Activated T-helper 2 cell treated with anti-CD3 and anti-CD28 coated beads, Interferon-gamma antibody, Interleukin-2, Interleukin-4, amounts not matched to agents 10 μg/mL and 5 μg/mL and 100 μg/mL, durations not matched to agents 14 hours and 24 hours and 36 hours (primary cell): ENCODE measurements at regions not wholly inside any gene's neighbourhood (a gene's known extent, or its start where the extent isn't known, plus 50 kb on each side); places are given as distances from the start of the nearest gene placed in this dataset.
"Not testable (repeated sequence)": the region's sequence is repeated elsewhere in the genome, so short reads cannot be mapped to it uniquely, and the experiment has no call there.

Experiments used
- DNase-seq: peaks from one replicate; pipeline ENCODE4 v3.0.0; 2021; ENCODE audit warnings: low spot score
- H3K27ac Mint-ChIP-seq: one replicate; pipeline ENCODE4 v1.8.0; 2021; ENCODE audit warnings: mixed read lengths
- H3K27me3 Mint-ChIP-seq: one replicate; pipeline ENCODE4 v1.8.0; 2021; ENCODE audit warnings: low read depth, mixed read lengths
- H3K36me3 Mint-ChIP-seq: one replicate; pipeline ENCODE4 v1.8.0; 2021; ENCODE audit warnings: low read depth, mixed read lengths
- H3K4me1 Mint-ChIP-seq: one replicate; pipeline ENCODE4 v1.8.0; 2021; ENCODE audit warnings: low read depth, mixed read lengths
- H3K4me3 Mint-ChIP-seq: one replicate; pipeline ENCODE4 v1.8.0; 2021; ENCODE audit warnings: low read depth, mild to moderate bottlenecking, moderate library complexity, mixed read lengths
- H3K9me3 Mint-ChIP-seq: one replicate; pipeline ENCODE4 v1.8.0; 2021; ENCODE audit warnings: mixed read lengths
- intact Hi-C: fragments of 100-400 bp; cut with micrococcal nuclease; formaldehyde crosslinking; loops from one replicate; pipeline ENCODE4 v1.15.1; 2023

DNA sequence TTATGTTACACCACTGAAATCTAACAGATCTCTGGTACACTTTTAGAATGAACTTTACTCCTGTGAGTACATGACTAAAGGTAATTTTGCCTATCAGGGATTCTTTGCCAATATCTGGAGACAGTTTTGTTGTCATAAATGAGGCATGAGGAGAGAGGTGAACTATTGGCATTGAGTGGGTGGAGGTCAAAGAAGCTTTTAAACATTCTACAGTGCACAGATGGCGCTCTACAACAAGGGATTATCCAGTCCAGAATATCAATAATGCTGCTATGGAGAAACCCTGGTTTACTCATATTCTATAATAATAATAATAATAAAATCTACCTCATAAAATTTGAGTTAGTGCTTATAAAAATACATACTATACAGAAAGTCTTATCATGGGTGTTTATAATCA is 702.3 kb downstream of the SI start:
- no peaks in the 10 kb centered on the region for H3K36me3 Mint-ChIP-seq
- intact Hi-C loops: no loop called here
- DNase-seq: no peak
- no peaks in the 10 kb centered on the region for H3K4me1 Mint-ChIP-seq
- H3K27ac Mint-ChIP-seq: no peak overlapping the region
- H3K27me3 Mint-ChIP-seq: no peaks in the 10 kb centered on the region
- H3K9me3 Mint-ChIP-seq: peaks cover 16% of the 10 kb centered on the region
- no peak overlapping the region for H3K4me3 Mint-ChIP-seq

DNA sequence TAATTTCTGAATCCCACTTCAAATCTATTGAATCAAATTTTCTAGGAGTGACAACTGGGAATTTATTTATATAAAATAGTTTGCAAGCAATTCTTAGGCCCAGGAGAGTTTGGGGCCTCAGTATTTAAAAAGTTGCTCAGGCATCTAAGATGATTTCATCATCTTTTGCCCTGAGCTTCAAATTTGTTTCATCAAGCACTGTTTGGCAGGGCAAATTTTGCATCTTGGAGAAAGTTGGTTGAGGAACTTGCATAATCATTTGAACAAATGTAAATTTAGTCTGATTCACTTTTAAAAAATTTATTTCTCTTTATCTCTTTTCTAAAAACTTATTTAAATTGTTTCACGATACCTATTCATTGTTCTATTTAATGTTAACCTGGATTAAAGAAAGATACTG is 702.8 kb downstream of the SI start:
- Mint-ChIP-seq H3K27me3 (no peaks in the 10 kb centered on the region), H3K4me3 (no peak overlapping the region), H3K36me3 (no peaks in the 10 kb centered on the region), H3K4me1 (no peaks in the 10 kb centered on the region), H3K27ac (no peak overlapping the region), H3K9me3 (peaks cover 16% of the 10 kb centered on the region)
- no peak for DNase-seq
- intact Hi-C loops: no loop called here

DNA sequence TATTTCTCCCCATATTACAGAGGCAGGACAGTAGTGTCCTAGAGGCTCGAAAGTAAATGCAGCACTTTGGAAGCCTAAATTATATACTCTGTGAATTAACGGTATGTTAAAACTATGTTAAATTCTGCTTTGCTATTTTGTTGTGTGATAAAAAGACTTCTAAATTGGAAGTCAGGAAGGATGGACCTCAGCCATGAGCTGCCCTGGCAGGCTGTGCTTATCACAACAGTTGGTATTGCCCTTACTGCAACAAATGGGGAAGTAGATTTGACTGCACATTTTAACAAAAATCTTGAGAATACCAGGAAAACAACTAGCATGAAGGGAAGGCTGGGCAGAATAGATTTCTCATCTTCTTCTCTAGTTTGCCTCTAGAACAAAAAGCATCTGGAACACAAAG is 706.6 kb downstream of the SI start:
- intact Hi-C loops: no loop called here
- Mint-ChIP-seq H3K36me3 (no peaks in the 10 kb centered on the region), H3K4me3 (no peak overlapping the region), H3K27me3 (no peaks in the 10 kb centered on the region), H3K27ac (no peak overlapping the region), H3K9me3 (peaks cover 11% of the 10 kb centered on the region), H3K4me1 (no peaks in the 10 kb centered on the region)
- no peak for DNase-seq

DNA sequence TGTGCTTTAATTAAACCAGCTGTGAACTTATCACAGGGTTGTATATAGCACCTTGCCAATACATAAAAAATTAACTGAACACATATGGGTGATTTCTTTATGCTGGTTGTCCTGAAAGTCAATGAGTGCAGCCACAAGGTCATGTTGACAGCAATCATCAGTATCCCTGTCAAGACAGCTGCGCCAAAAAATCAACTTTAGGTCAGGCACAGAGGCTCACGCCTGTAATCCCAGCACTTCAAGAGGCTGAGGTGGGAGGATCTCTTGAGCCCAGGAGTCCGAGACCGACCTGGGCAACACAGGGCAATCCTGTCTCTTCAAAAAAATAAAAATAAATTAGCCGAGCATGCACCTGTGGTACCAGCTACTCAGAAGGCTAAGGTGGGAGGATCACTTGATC is 707.3 kb downstream of the SI start:
- intact Hi-C loops: no loop called here
- no peak overlapping the region for H3K4me3 Mint-ChIP-seq
- H3K27ac Mint-ChIP-seq: no peak overlapping the region
- H3K4me1 Mint-ChIP-seq: no peaks in the 10 kb centered on the region
- no peaks in the 10 kb centered on the region for H3K27me3 Mint-ChIP-seq
- no peak for DNase-seq
- no peaks in the 10 kb centered on the region for H3K36me3 Mint-ChIP-seq
- peaks cover 11% of the 10 kb centered on the region for H3K9me3 Mint-ChIP-seq

DNA sequence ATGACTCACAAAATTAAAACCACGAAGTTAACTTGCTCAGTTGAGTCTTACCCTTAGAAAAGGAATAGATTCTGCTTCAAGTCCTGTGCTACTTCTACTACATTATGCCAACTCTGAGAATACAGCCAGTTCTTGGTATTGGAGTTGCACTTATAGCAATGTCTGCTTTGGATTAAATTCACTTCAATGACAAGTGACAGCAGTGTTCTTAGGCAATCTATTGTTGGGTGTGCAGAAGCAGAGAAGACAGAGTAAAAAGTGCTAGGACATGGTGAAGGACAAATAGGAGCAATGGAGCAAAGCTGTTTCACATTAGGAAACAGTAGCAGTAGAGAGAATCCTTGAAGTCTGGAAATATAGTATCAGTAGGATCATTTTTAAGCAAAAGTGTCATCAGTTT is 713.1 kb downstream of the SI start:
- Mint-ChIP-seq H3K27me3 (no peaks in the 10 kb centered on the region), H3K36me3 (no peaks in the 10 kb centered on the region), H3K4me1 (no peaks in the 10 kb centered on the region), H3K4me3 (no peak overlapping the region), H3K27ac (no peak overlapping the region), H3K9me3 (peaks cover 4% of the 10 kb centered on the region)
- no peak for DNase-seq
- intact Hi-C loops: no loop called here

DNA sequence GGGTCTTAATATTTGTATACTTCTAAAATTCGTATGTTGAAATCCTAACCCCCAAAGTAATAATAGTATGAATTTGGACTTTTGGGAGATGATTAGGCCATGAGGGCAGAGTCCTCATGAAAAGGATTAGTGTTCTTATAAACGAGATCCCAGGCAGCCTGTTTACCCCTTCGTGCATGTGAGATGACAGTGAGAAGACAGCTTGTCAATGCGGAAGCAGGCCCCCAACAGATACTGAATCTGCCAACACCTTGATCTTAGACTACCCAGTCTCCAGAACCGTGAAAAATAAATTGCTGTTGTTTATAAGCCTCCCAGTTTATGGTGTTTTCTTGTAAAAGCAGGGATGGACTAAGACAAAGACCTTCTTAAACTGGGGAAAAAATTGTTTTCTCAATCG is 714.2 kb downstream of the SI start:
- Mint-ChIP-seq H3K4me1 (no peaks in the 10 kb centered on the region), H3K27me3 (no peaks in the 10 kb centered on the region), H3K9me3 (no peaks in the 10 kb centered on the region), H3K36me3 (no peaks in the 10 kb centered on the region), H3K4me3 (no peak overlapping the region), H3K27ac (no peak overlapping the region)
- DNase-seq: no peak
- intact Hi-C loops: no loop called here

DNA sequence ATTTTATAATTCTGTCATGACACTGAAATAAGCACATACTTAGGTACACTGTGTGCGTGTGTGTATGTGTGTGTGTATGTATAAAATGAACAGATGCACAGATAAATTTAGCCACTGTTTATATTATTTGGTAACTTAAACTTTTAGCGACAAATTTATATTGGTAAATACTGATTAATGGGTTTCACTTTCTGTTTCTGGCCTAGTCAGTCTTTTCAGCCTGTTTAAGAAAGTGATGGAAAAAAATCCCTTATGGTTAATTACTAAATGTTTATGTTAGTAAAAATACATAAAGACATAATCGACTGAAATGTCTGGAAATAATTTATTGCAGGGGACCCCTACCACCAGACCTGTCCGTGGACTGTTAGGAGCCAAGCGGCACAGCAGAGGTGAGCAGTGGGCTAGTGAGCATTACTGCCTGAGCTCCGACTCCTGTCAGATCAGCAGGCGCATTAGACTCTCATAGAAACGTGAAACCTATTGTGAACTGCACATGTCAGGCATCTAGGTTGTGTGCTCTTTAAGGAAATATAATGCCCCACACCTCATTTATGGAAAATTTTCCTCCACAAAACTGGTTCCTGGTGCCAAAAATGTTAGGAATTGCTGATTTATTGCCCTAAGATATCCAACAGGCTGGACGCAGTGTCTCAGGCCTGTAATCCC is 717.4 kb downstream of the SI start:
- H3K4me1 Mint-ChIP-seq: no peaks in the 10 kb centered on the region
- intact Hi-C loops: no loop called here
- no peaks in the 10 kb centered on the region for H3K9me3 Mint-ChIP-seq
- H3K4me3 Mint-ChIP-seq: no peak overlapping the region
- no peaks in the 10 kb centered on the region for H3K27me3 Mint-ChIP-seq
- no peaks in the 10 kb centered on the region for H3K36me3 Mint-ChIP-seq
- H3K27ac Mint-ChIP-seq: no peak overlapping the region
- no peak for DNase-seq

DNA sequence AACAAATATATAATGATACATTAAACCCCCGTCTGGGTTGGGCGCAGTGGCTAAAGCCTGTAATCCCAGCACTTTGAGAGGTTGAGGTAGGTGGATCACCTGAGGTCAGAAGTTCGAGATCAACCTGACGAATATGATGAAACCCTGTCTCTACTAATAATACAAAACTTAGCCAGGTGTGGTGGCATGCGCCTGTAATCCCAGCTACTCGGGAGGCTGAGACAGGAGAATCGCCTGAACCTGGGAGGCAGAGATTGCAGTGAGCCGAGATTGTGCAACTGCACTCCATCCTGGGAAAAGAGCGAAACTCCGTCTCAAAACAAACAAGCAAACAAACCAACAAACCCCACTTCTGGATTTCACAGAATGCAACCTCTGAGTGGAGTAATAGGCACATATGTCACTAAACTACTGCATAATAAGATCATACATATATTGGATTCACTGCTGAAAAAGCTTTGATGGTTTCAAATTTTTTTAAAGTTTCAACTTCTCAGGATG is 718.2 kb downstream of the SI start:
- intact Hi-C loops: no loop called here
- Mint-ChIP-seq H3K9me3 (no peaks in the 10 kb centered on the region), H3K27ac (no peak overlapping the region), H3K36me3 (no peaks in the 10 kb centered on the region), H3K4me3 (no peak overlapping the region), H3K27me3 (no peaks in the 10 kb centered on the region), H3K4me1 (no peaks in the 10 kb centered on the region)
- DNase-seq: no peak

DNA sequence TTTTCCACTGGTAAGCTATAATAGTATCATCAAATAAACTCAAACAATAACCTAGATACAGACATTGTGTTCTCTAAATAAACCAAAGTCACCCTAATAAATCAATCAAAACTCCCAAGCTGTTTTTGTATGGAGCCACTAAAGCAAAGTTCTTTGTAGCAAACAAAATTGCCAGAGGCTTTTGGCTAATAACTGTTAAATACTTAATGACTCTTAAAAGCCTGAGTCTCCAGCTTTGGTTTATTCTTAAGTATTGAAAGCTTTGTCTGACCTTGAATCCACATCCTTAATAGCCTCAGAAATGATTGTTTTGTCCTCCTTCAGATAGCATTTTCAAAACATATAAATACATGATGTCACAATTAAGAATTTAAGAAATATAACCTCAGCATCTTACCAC is 725.3 kb downstream of the SI start:
- DNase-seq: no peak
- Mint-ChIP-seq H3K4me3 (no peak overlapping the region), H3K27ac (no peak overlapping the region), H3K27me3 (no peaks in the 10 kb centered on the region), H3K9me3 (no peaks in the 10 kb centered on the region), H3K4me1 (no peaks in the 10 kb centered on the region), H3K36me3 (no peaks in the 10 kb centered on the region)
- intact Hi-C loops: no loop called here

DNA sequence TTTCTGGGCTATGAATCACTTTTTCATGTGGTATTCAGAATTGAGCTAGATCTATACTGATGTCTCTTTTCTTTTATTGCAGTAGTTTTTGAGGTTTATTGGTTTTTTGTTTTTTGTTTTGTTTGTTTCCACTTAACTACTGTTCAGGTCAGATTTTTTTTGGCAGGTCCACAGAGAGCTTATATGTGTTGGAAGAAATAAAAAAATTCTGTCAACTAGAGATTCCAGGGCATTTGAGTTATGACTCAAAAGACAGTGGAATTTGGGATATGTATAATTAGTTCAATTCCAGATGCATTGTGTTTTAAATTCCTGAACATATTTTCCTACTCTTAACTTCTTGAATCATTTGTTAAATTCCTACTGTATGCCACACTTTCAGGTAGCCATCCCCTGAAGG is 727.2 kb downstream of the SI start:
- H3K27me3 Mint-ChIP-seq: no peaks in the 10 kb centered on the region
- H3K27ac Mint-ChIP-seq: no peak overlapping the region
- H3K4me1 Mint-ChIP-seq: no peaks in the 10 kb centered on the region
- DNase-seq: no peak
- H3K4me3 Mint-ChIP-seq: no peak overlapping the region
- H3K9me3 Mint-ChIP-seq: peaks cover 6% of the 10 kb centered on the region
- intact Hi-C loops: no loop called here
- no peaks in the 10 kb centered on the region for H3K36me3 Mint-ChIP-seq

DNA sequence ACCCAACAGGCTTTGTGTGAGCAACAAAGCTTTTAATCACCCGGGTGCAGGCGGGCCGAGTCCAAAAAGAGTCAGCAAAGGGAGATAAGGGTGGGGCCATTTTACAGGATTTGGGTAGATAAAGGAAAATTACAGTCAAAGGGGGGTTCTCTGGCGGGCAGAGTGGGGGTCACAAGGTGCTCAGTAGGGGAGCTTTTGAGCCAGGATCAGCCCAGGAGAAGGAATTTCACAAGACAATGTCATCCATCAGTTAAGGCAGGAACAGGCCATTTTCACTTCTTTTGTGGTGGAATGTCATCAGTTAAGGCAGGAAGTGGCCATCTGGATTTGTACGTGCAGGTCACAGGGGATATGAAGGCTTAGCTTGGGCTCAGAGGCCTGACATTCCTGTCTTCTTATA is 736.1 kb downstream of the SI start:
- H3K27ac Mint-ChIP-seq, H3K27me3 Mint-ChIP-seq, H3K4me3 Mint-ChIP-seq, DNase-seq, H3K4me1 Mint-ChIP-seq, intact Hi-C loops, H3K36me3 Mint-ChIP-seq: not testable (repeated sequence)
- H3K9me3 Mint-ChIP-seq: peaks cover 29% of the 10 kb centered on the region

DNA sequence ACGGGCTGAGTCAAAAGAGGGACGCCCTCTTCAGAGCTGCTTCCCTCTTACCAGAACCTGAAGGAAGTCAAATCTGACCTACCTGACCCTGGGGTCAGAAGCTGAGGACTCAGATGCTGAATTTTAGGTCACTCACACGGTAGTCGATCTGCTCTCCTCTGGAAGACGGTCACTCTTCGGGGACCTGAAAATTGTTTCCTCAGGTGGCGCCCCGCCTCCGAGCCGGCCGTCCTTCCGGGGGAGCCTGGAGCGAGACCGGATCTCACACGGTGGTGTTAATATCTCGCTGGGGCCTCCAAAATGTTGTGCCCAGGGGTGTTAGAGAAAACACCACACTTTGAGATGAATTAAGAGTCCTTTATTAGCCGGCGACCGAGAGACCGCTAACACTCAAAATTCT is 737.2 kb downstream of the SI start:
- Mint-ChIP-seq H3K4me1 (no peaks in the 10 kb centered on the region), H3K27me3 (no peaks in the 10 kb centered on the region), H3K4me3 (no peak overlapping the region), H3K36me3 (no peaks in the 10 kb centered on the region), H3K27ac (no peak overlapping the region), H3K9me3 (peaks cover 28% of the 10 kb centered on the region)
- intact Hi-C loops: no loop called here
- DNase-seq: no peak

DNA sequence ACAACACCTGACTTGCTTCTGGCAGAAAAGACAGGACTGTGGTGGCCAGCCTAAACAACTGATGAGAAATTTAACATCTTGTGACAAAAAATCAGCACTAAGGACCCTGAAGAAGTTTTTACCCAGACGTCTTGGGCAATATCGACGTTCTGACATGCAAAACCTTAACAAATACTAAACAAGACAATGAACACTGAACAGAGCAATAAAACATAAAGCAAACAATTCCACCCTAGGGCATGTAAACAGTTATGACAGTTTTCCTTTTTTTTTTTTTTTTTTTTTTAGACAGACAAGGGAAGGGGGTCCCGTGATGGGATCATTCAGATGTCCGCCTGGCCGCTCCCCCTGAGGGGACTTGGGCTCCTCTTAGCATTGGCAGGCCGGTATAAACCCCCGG is 738.0 kb downstream of the SI start:
- peaks cover 27% of the 10 kb centered on the region for H3K9me3 Mint-ChIP-seq
- no peak overlapping the region for H3K4me3 Mint-ChIP-seq
- H3K36me3 Mint-ChIP-seq: no peaks in the 10 kb centered on the region
- intact Hi-C loops: no loop called here
- H3K27ac Mint-ChIP-seq: no peak overlapping the region
- no peaks in the 10 kb centered on the region for H3K27me3 Mint-ChIP-seq
- no peak for DNase-seq
- H3K4me1 Mint-ChIP-seq: no peaks in the 10 kb centered on the region
